PC-3 (cell line): ENCODE measurements at regions not wholly inside any gene's neighbourhood (a gene's known extent, or its start where the extent isn't known, plus 50 kb on each side); places are given as distances from the start of the nearest gene placed in this dataset.

Source experiments
- ATAC-seq: fragments of 200-7000 bp; cut with Tn5 transposase; 2 replicates; pipeline ENCODE4 v1.9.1; 2020; ENCODE audit warnings: mild to moderate bottlenecking, moderate library complexity
- BruUV-seq: library from RNA; stranded (reverse); fragments of 400-500 nt; replicated peaks from 2 replicates; lab custom pipeline; 2021; lab: Mats Ljungman, UMichigan
- CTCF ChIA-PET: fragments of 300-600 bp; sonication (Branson Sonifier 250); formaldehyde crosslinking; loops from one replicate; lab custom pipeline; 2022; ENCODE audit warnings: antibody characterized with exemption; lab: Charles Lee
- POLR2A ChIA-PET: fragments of 300-600 bp; sonication (Branson Sonifier 250); formaldehyde crosslinking; loops from one replicate; lab custom pipeline; 2022; ENCODE audit warnings: antibody characterized with exemption; ENCODE audit not compliant: unreplicated experiment; lab: Charles Lee
- DNase-seq: peaks from one replicate; pipeline ENCODE4 v3.0.0-alpha.2; 2015
- H2AFZ ChIP-seq: fragments of 300-600 bp; sonication (generic); 2 replicates; pipeline ENCODE4 v1.6.0; 2016; ENCODE audit warnings: antibody characterized with exemption, low read length
- H3F3A ChIP-seq: fragments of 300-600 bp; sonication (generic); one replicate; pipeline ENCODE4 v1.6.0; 2017; ENCODE audit warnings: antibody characterized with exemption, low read length, control low read depth, mild to moderate bottlenecking; ENCODE audit not compliant: unreplicated experiment
- H3K27ac ChIP-seq: fragments of 300-600 bp; sonication (generic); 2 replicates; pipeline ENCODE4 v1.5.1; 2016; ENCODE audit warnings: mild to moderate bottlenecking, low read length
- H3K27me3 ChIP-seq: fragments of 300-600 bp; sonication (generic); 2 replicates; pipeline ENCODE4 v1.6.1; 2016; ENCODE audit warnings: low read length, mixed read lengths
- H3K36me3 ChIP-seq: fragments of 300-600 bp; sonication (generic); 2 replicates; pipeline ENCODE4 v1.6.1; 2016; ENCODE audit warnings: low read depth, mixed run types, low read length, mixed read lengths
- H3K4me1 ChIP-seq: fragments of 300-600 bp; sonication (generic); 2 replicates; pipeline ENCODE4 v1.5.1; 2016; ENCODE audit warnings: low read length; ENCODE audit not compliant: insufficient read depth
- H3K4me2 ChIP-seq: fragments of 300-600 bp; sonication (generic); 2 replicates; pipeline ENCODE4 v1.6.0; 2016; ENCODE audit warnings: low read length
- H3K4me3 ChIP-seq: fragments of 300-600 bp; sonication (generic); 2 replicates; pipeline ENCODE4 v1.5.1; 2016; ENCODE audit warnings: mild to moderate bottlenecking, low read length, mixed read lengths
- H3K79me2 ChIP-seq: fragments of 300-600 bp; sonication (generic); 2 replicates; pipeline ENCODE4 v1.6.1; 2017; ENCODE audit warnings: low read length, mixed read lengths
- H3K9ac ChIP-seq: fragments of 300-600 bp; sonication (generic); 2 replicates; pipeline ENCODE4 v1.6.0; 2016; ENCODE audit warnings: mild to moderate bottlenecking, low read length
- H3K9me2 ChIP-seq: fragments of 300-600 bp; sonication (generic); replicated peaks from 2 replicates; pipeline ENCODE4 v1.6.1; 2016; ENCODE audit warnings: mixed run types, low read length, mixed read lengths
- H3K9me3 ChIP-seq: fragments of 300-600 bp; sonication (generic); 2 replicates; pipeline ENCODE4 v1.6.1; 2016; ENCODE audit warnings: low read length, mixed read lengths
- H4K20me1 ChIP-seq: fragments of 300-600 bp; sonication (generic); 2 replicates; pipeline ENCODE4 v1.6.1; 2016; ENCODE audit warnings: low read length, mixed read lengths
- EZH2 ChIP-seq: fragments of 300-600 bp; sonication (generic); IDR thresholded peaks from one replicate; pipeline ENCODE4 v1.6.1; 2017; ENCODE audit warnings: antibody characterized with exemption, mild to moderate bottlenecking, low read length; ENCODE audit not compliant: unreplicated experiment
- EZH2phosphoT487 ChIP-seq: fragments of 300-600 bp; sonication (generic); IDR thresholded peaks from 2 replicates; pipeline ENCODE4 v1.6.1; 2018; ENCODE audit warnings: mild to moderate bottlenecking, antibody characterized with exemption, low read length, borderline replicate concordance
- intact Hi-C: fragments of 100-400 bp; cut with micrococcal nuclease; formaldehyde crosslinking; loops from 2 replicates; pipeline ENCODE4 v1.9.0; 2023
- TF ChIP-seq, protein P1 (sequence below): fragments of 300-600 bp; sonication (generic); conservative IDR thresholded peaks from 2 replicates; pipeline ENCODE4 v1.5.1; 2017; ENCODE audit warnings: antibody characterized with exemption, low read depth, mild to moderate bottlenecking, low read length

DNA sequence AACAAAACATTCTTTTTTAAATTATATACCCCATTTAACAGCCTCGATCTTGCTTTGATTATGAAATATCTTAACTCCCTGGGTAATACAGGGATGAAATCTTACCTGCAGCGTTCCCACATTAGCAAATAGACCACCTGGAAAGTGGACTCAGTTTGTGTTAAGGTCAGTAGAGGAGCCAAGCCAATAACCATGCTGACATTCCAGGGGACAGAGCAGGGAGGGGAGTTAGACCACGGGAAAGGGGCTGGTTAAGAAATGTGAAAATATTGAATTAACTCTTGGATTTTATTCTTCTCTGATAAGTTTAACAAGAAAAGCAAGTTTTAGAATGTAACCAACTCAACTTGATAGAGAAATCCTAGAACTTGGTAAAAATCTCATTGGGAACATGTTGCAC is 144.9 kb upstream of the CLEC14A start:
- Histone ChIP-seq H3K27ac (no peak overlapping the region), H3K9me3 (no peaks in the 10 kb centered on the region), H3K9me2 (no peaks in the 10 kb centered on the region), H3K9ac (no peak overlapping the region), H3K4me2 (no peak overlapping the region), H3K27me3 (no peaks in the 10 kb centered on the region; the same call in 1 of the 2 replicates), H3K36me3 (no peaks in the 10 kb centered on the region), H2AFZ (no peak overlapping the region), H3K79me2 (no peaks in the 10 kb centered on the region), H3K4me3 (no peak overlapping the region), H3F3A (no peaks in the 10 kb centered on the region), H3K4me1 (peaks cover 16% of the 10 kb centered on the region; the same call in 1 of the 2 replicates), H4K20me1 (no peaks in the 10 kb centered on the region)
- DNase-seq (no peak), ATAC-seq (no peak)
- intact Hi-C loops = no loop called here
- no TSS peak for BruUV-seq
- POLR2A ChIA-PET = no interaction called here
- no peak for TF ChIP-seq EZH2phosphoT487
- no peak for TF ChIP-seq EZH2
- TF ChIP-seq, protein P1, sequence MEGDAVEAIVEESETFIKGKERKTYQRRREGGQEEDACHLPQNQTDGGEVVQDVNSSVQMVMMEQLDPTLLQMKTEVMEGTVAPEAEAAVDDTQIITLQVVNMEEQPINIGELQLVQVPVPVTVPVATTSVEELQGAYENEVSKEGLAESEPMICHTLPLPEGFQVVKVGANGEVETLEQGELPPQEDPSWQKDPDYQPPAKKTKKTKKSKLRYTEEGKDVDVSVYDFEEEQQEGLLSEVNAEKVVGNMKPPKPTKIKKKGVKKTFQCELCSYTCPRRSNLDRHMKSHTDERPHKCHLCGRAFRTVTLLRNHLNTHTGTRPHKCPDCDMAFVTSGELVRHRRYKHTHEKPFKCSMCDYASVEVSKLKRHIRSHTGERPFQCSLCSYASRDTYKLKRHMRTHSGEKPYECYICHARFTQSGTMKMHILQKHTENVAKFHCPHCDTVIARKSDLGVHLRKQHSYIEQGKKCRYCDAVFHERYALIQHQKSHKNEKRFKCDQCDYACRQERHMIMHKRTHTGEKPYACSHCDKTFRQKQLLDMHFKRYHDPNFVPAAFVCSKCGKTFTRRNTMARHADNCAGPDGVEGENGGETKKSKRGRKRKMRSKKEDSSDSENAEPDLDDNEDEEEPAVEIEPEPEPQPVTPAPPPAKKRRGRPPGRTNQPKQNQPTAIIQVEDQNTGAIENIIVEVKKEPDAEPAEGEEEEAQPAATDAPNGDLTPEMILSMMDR = no peak
- CTCF ChIA-PET = no interaction called here

DNA sequence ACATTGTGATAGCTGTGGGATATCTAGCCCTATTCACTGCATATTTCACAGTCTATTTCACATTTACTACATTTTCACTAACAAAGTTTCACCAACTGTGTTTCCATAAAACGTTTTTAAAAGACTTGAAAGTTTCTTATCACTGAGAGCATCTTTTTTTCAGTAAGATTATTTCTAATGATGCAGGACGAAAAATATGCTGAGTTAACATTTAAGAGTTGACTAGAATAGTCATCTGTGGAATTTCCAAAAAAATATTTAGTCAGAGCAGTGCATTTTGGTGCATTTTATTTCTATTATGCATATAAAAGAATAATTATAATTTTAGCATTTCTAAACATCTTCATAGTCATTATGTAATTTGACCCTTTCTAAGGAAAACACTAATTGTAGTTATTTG is 143.8 kb upstream of the CLEC14A start:
- peaks cover 9% of the 10 kb centered on the region; the same call in 1 of the 2 replicates for H3K4me1 ChIP-seq
- no TSS peak for BruUV-seq
- no peak for ATAC-seq
- POLR2A ChIA-PET = no interaction called here
- H4K20me1 ChIP-seq = no peaks in the 10 kb centered on the region
- no peaks in the 10 kb centered on the region for H3K9me3 ChIP-seq
- no peaks in the 10 kb centered on the region for H3K36me3 ChIP-seq
- no peak overlapping the region for H3K27ac ChIP-seq
- no peak overlapping the region for H2AFZ ChIP-seq
- intact Hi-C loops = no loop called here
- no peak overlapping the region for H3K4me2 ChIP-seq
- H3K4me3 ChIP-seq = no peak overlapping the region
- CTCF ChIA-PET = no interaction called here
- H3F3A ChIP-seq = no peaks in the 10 kb centered on the region
- no peak for TF ChIP-seq EZH2phosphoT487
- TF ChIP-seq, protein P1 = no peak
- H3K79me2 ChIP-seq = no peaks in the 10 kb centered on the region
- DNase-seq = no peak
- no peaks in the 10 kb centered on the region for H3K9me2 ChIP-seq
- H3K27me3 ChIP-seq = no peaks in the 10 kb centered on the region; the same call in 1 of the 2 replicates
- H3K9ac ChIP-seq = no peak overlapping the region

DNA sequence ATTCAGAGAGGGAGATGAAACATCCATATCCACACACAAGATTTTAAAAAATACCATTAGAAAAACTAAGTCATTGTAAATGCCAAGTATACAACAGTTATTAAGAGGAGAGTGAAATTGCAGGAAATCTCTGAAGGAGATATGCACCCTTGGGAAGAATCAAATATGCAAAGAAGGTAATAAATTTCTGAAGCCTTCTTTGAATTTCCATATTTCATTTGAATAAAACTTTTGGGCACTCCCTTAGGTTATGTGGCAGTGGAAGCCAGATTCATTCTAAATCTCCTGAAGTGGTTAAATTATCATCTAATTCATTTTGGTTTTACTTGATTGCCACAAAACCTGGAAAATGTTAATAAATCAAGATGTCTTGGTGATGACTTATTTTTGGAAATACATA is 138.9 kb upstream of the CLEC14A start:
- H3K79me2 ChIP-seq = no peaks in the 10 kb centered on the region
- BruUV-seq = no TSS peak
- H3K9me2 ChIP-seq = no peaks in the 10 kb centered on the region
- peaks cover 9% of the 10 kb centered on the region; the same call in 1 of the 2 replicates for H3K4me1 ChIP-seq
- H3K4me3 ChIP-seq = no peak overlapping the region
- no peak overlapping the region for H3K9ac ChIP-seq
- no peak overlapping the region for H2AFZ ChIP-seq
- intact Hi-C loops = no loop called here
- POLR2A ChIA-PET = no interaction called here
- TF ChIP-seq, protein P1 = no peak
- TF ChIP-seq EZH2 = no peak
- no peak for TF ChIP-seq EZH2phosphoT487
- no peaks in the 10 kb centered on the region; the same call in 1 of the 2 replicates for H3K27me3 ChIP-seq
- no peak overlapping the region for H3K4me2 ChIP-seq
- no peaks in the 10 kb centered on the region for H3K9me3 ChIP-seq
- H3K27ac ChIP-seq = no peak overlapping the region
- no peaks in the 10 kb centered on the region for H4K20me1 ChIP-seq
- DNase-seq = no peak
- no peaks in the 10 kb centered on the region for H3F3A ChIP-seq
- ATAC-seq = no peak
- CTCF ChIA-PET = no interaction called here
- no peaks in the 10 kb centered on the region for H3K36me3 ChIP-seq
